Gastrocnemius medialis (tissue), 4 donors: ENCODE measurements at regions not wholly inside any gene's neighbourhood (a gene's known extent, or its start where the extent isn't known, plus 50 kb on each side); places are given as distances from the start of the nearest gene placed in this dataset.

Experiments used
- ATAC-seq, 2 donors: fragments of 150-250 bp; one replicate each; pipeline ENCODE4 v1.9.1; 2016
- DNase-seq, 2 donors: peaks; one replicate each; pipeline ENCODE4 v3.0.0-alpha.2; 2019
- H3K27ac ChIP-seq, 4 donors: fragments of 200-600 bp; sonication (generic); 1 replicate in 1 of 4; 2 replicates in 3 of 4; pipeline ENCODE4 v1.5.1; 2016 to 2018; ENCODE audit warnings: mild to moderate bottlenecking in 2 of 4, moderate library complexity in 1 of 4
- H3K27me3 ChIP-seq, 3 donors: fragments of 200-600 bp; sonication (generic) in 2 of 3; 1 replicate in 1 of 3; 2 replicates in 2 of 3; pipeline versions ENCODE4 v1.5.1 to v1.6.0; 2016 to 2019; ENCODE audit warnings: mild to moderate bottlenecking in 1 of 3, moderate library complexity in 1 of 3
- H3K36me3 ChIP-seq, 2 donors: fragments of 200-600 bp; sonication (generic) in 1 of 2; one replicate each; pipeline ENCODE4 v1.5.1; 2017 to 2018
- H3K4me1 ChIP-seq, 2 donors: fragments of 200-600 bp; sonication (generic) in 1 of 2; one replicate each; pipeline ENCODE4 v1.5.1; 2016 to 2017; ENCODE audit warnings: mild to moderate bottlenecking in 2 of 2
- H3K4me3 ChIP-seq, 4 donors: fragments of 200-600 bp; sonication (generic) in 3 of 4; 1 replicate in 1 of 4; 2 replicates in 3 of 4; pipeline ENCODE4 v1.5.1; 2016 to 2019; ENCODE audit warnings: mild to moderate bottlenecking in 2 of 4
- H3K9me3 ChIP-seq, 3 donors: fragments of 200-600 bp; sonication (generic) in 2 of 3; 1 replicate in 1 of 3; 2 replicates in 2 of 3; pipeline ENCODE4 v1.5.1; 2016 to 2019
- POLR2A ChIP-seq, 2 donors: fragments of 450-650 bp; IDR thresholded peaks; one replicate each; pipeline ENCODE4 v1.6.1; 2017; ENCODE audit warnings: antibody characterized with exemption in 2 of 2, mild to moderate bottlenecking in 2 of 2, moderate library complexity in 2 of 2
- in situ Hi-C, 4 donors: fragments of 200-750 bp; cut with MboI; loops; one replicate each; pipeline versions ENCODE4 v1.15.0 to v1.8.0; 2017; ENCODE audit warnings: low sequenced_read_pairs in 4 of 4
- intact Hi-C: fragments of 100-400 bp; cut with DNase I; formaldehyde crosslinking; loops from one replicate; pipeline ENCODE4 v1.15.1; 2023; ENCODE audit warnings: low total_unique reads
- TF ChIP-seq, protein P1 (sequence below), 5 experiments: fragments of 450-650 bp in 3 of 5; fragments of 200-600 bp in 2 of 5; sonication (generic) in 2 of 5; IDR thresholded peaks in 4 of 5; conservative IDR thresholded peaks in 1 of 5; 1 replicate in 4 of 5; 2 replicates in 1 of 5; pipeline ENCODE4 v1.5.1; 2016 to 2019; ENCODE audit warnings: antibody characterized with exemption in 5 of 5, mild to moderate bottlenecking in 3 of 5, moderate library complexity in 3 of 5

DNA sequence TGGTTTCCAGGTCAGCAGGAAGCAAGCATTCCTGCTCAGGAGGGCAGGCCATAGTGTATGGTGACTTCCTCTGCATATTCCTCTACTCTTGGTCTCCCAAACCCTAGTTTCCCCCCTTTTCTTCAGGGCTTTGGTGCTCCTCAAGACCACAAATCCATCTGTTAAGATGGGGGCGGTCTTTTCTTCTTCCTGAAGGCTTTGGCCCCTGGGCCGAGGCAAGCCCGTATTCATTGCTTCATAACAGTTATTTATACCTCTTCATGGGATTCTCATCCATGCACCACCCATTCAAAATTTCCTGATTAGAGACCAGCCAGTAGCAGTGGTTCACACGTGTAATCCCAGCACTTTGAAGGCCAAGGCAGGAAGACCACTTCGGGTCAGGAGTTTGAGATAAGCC, 62.1 kb upstream of the IL12A start:
- no peaks in the 10 kb centered on the region for H3K36me3 ChIP-seq
- ATAC-seq: no peak
- DNase-seq: no peak
- H3K4me1 ChIP-seq: no peaks in the 10 kb centered on the region
- no peak overlapping the region for H3K4me3 ChIP-seq
- intact Hi-C loops (no loop called here), in situ Hi-C loops (no loop called here)
- no peaks in the 10 kb centered on the region for H3K9me3 ChIP-seq
- TF ChIP-seq POLR2A (IDR thresholded peaks at IDR 0.05): no peak
- TF ChIP-seq, protein P1, sequence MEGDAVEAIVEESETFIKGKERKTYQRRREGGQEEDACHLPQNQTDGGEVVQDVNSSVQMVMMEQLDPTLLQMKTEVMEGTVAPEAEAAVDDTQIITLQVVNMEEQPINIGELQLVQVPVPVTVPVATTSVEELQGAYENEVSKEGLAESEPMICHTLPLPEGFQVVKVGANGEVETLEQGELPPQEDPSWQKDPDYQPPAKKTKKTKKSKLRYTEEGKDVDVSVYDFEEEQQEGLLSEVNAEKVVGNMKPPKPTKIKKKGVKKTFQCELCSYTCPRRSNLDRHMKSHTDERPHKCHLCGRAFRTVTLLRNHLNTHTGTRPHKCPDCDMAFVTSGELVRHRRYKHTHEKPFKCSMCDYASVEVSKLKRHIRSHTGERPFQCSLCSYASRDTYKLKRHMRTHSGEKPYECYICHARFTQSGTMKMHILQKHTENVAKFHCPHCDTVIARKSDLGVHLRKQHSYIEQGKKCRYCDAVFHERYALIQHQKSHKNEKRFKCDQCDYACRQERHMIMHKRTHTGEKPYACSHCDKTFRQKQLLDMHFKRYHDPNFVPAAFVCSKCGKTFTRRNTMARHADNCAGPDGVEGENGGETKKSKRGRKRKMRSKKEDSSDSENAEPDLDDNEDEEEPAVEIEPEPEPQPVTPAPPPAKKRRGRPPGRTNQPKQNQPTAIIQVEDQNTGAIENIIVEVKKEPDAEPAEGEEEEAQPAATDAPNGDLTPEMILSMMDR (IDR thresholded peaks at IDR 0.05 in 4 of 5, conservative IDR thresholded peaks at IDR 0.05 in 1 of 5): no peak
- no peaks in the 10 kb centered on the region for H3K27me3 ChIP-seq
- H3K27ac ChIP-seq: no peak overlapping the region

DNA sequence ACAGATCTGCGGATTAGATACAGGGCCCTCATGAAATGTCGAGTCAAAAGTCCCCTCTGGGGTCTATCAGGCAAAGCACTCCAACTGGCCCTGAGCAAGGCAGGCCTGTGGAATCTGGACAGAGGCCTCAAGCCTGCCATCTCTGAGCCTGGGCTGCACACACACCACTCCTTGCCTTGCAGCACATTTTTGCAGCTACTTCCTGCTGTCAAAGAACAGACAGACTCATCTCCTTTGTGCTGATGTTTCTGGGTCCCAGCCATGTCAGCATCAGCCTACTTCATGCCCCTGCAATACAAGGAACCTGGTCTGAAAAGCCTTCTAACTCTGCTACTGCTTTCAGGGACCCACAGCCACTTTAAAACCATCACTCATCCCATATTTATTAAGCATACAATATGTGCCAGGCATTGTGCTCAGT, 60.6 kb upstream of the IL12A start:
- Histone ChIP-seq H3K4me1 (no peaks in the 10 kb centered on the region), H3K36me3 (no peaks in the 10 kb centered on the region), H3K27me3 (no peaks in the 10 kb centered on the region), H3K9me3 (no peaks in the 10 kb centered on the region), H3K4me3 (no peak overlapping the region), H3K27ac (no peak overlapping the region)
- no peak for TF ChIP-seq POLR2A (IDR thresholded peaks at IDR 0.05)
- TF ChIP-seq, protein P1 (IDR thresholded peaks at IDR 0.05 in 4 of 5, conservative IDR thresholded peaks at IDR 0.05 in 1 of 5): no peak
- intact Hi-C loops: no loop called here
- DNase-seq (no peak), ATAC-seq (no peak)
- in situ Hi-C loops: no loop called here

GRCh38 chr3:159928666-159929065, 60.0 kb upstream of the IL12A start:
- in situ Hi-C loops (no loop called here), intact Hi-C loops (no loop called here)
- ATAC-seq: no peak
- Histone ChIP-seq H3K27ac (no peak overlapping the region), H3K4me3 (no peak overlapping the region), H3K27me3 (no peaks in the 10 kb centered on the region), H3K4me1 (no peaks in the 10 kb centered on the region), H3K9me3 (no peaks in the 10 kb centered on the region), H3K36me3 (no peaks in the 10 kb centered on the region)
- no peak for DNase-seq
- TF ChIP-seq, protein P1 (IDR thresholded peaks at IDR 0.05 in 4 of 5, conservative IDR thresholded peaks at IDR 0.05 in 1 of 5): no peak
- no peak for TF ChIP-seq POLR2A (IDR thresholded peaks at IDR 0.05)

GRCh38 chr3:159929171-159930141, 59.2 kb upstream of the IL12A start:
- no peak overlapping the region for H3K4me3 ChIP-seq
- in situ Hi-C loops (no loop called here), intact Hi-C loops (no loop called here)
- H3K27me3 ChIP-seq: no peaks in the 10 kb centered on the region
- ATAC-seq (no peak), DNase-seq (no peak)
- no peaks in the 10 kb centered on the region for H3K36me3 ChIP-seq
- no peaks in the 10 kb centered on the region for H3K4me1 ChIP-seq
- peak overlapping the region in 2 of 4 donors; percentile 6 to 46 for H3K27ac ChIP-seq
- peaks cover 0 to 7% (median 0%) of the 10 kb centered on the region in 3 donors for H3K9me3 ChIP-seq
- TF ChIP-seq, protein P1 (IDR thresholded peaks at IDR 0.05 in 4 of 5, conservative IDR thresholded peaks at IDR 0.05 in 1 of 5): no peak
- TF ChIP-seq POLR2A (IDR thresholded peaks at IDR 0.05): no peak
